GM12878 (cell line): ENCODE measurements at regions not wholly inside any gene's neighbourhood (a gene's known extent, or its start where the extent isn't known, plus 50 kb on each side); places are given as distances from the start of the nearest gene placed in this dataset.

Experiments
- ATAC-seq: fragments of 200-7000 bp; cut with Tn5 transposase; 3 replicates; pipeline ENCODE4 v1.9.1; 2020; ENCODE audit warnings: mild to moderate bottlenecking, moderate library complexity
- BruUV-seq: library from RNA; stranded (reverse); fragments of 400-500 nt; replicated peaks from 2 replicates; lab custom pipeline; 2021; lab: Mats Ljungman, UMichigan
- CTCF ChIA-PET: fragments of 300-600 bp; sonication (Branson Sonifier 250); formaldehyde crosslinking; extraction: SDS; loops from one replicate; lab custom pipeline; 2021; ENCODE audit warnings: inconsistent platforms; lab: Yijun Ruan, JAX
- POLR2A ChIA-PET: fragments of 350-600 bp; formaldehyde crosslinking; extraction: SDS; loops from one replicate; lab custom pipeline; 2021; ENCODE audit warnings: inconsistent platforms; lab: Charles Lee
- RAD21 ChIA-PET: fragments of 300-600 bp; sonication (Branson Sonifier 250); formaldehyde crosslinking; loops from one replicate; lab custom pipeline; 2023; ENCODE audit warnings: antibody characterized with exemption; ENCODE audit not compliant: unreplicated experiment; lab: Charles Lee
- SMC1A ChIA-PET: fragments of 300-600 bp; sonication (Branson Sonifier 250); formaldehyde crosslinking; loops from one replicate; lab custom pipeline; 2023; ENCODE audit not compliant: unreplicated experiment, uncharacterized antibody; lab: Charles Lee
- DNase-seq: peaks from one replicate; pipeline ENCODE4 v3.0.0-alpha.2; 2011; ENCODE audit warnings: low read depth, low spot score
- FAIRE-seq: peaks from 3 replicates; lab custom pipeline; 2011; peaks lifted over from hg19 to GRCh38; lab: Jason Lieb, UNC
- H2AFZ ChIP-seq: 2 replicates; pipeline ENCODE4 v1.6.0; 2011; ENCODE audit warnings: low read depth, low read length, control low read depth; ENCODE audit not compliant: control insufficient read depth
- H3K27ac ChIP-seq: 2 replicates; pipeline ENCODE4 v1.5.1; 2011; ENCODE audit warnings: control low read depth; ENCODE audit not compliant: control insufficient read depth, insufficient read depth
- H3K27me3 ChIP-seq, 2 experiments: replicated peaks in 1 of 2; 2 replicates each; pipeline versions ENCODE4 v1.6.0 to v1.6.1; 2011; ENCODE audit warnings: low read length in 1 of 2; ENCODE audit not compliant: control insufficient read depth in 2 of 2, insufficient read depth in 2 of 2
- H3K36me3 ChIP-seq, 2 experiments: 2 replicates each; pipeline ENCODE4 v1.5.1; 2011; ENCODE audit warnings: low read length in 1 of 2; ENCODE audit not compliant: control insufficient read depth in 2 of 2, insufficient read depth in 2 of 2
- H3K4me1 ChIP-seq: 2 replicates; pipeline ENCODE4 v1.6.1; 2011; ENCODE audit warnings: mild to moderate bottlenecking, low read length, moderate library complexity, mixed read lengths; ENCODE audit not compliant: control insufficient read depth, insufficient read depth
- H3K4me2 ChIP-seq: 2 replicates; pipeline ENCODE4 v1.6.0; 2011; ENCODE audit warnings: control low read depth; ENCODE audit not compliant: control insufficient read depth, insufficient read depth
- H3K4me3 ChIP-seq: fragments of 200-600 bp; sonication (generic); 2 replicates; pipeline ENCODE4 v1.5.1; 2016
- H3K79me2 ChIP-seq: 2 replicates; pipeline ENCODE4 v1.6.0; 2011; ENCODE audit warnings: low read length; ENCODE audit not compliant: control insufficient read depth, insufficient read depth
- H3K9ac ChIP-seq: 2 replicates; pipeline ENCODE4 v1.8.0; 2011; ENCODE audit warnings: low read length, control low read depth, mixed read lengths; ENCODE audit not compliant: control insufficient read depth, insufficient read depth
- H3K9me3 ChIP-seq: replicated peaks from 3 replicates; pipeline ENCODE4 v1.5.1; 2011; ENCODE audit warnings: mild to moderate bottlenecking, low read length; ENCODE audit not compliant: control insufficient read depth, insufficient read depth
- H4K20me1 ChIP-seq: 2 replicates; pipeline ENCODE4 v1.6.0; 2011; ENCODE audit not compliant: control insufficient read depth, insufficient read depth
- BHLHE40 ChIP-seq, 2 experiments: fragments of 450-650 bp in 1 of 2; IDR thresholded peaks; 2 replicates each; pipeline ENCODE4 v1.6.1; 2011 to 2017; ENCODE audit warnings: low read depth in 2 of 2, borderline replicate concordance in 1 of 2, improper control_type of control experiment in 1 of 2, low read length in 1 of 2, mild to moderate bottlenecking in 1 of 2
- NFIC ChIP-seq: IDR thresholded peaks from 2 replicates; pipeline ENCODE4 v1.6.1; 2012; ENCODE audit warnings: low read depth, mild to moderate bottlenecking, inconsistent platforms, low read length, moderate library complexity
- WGBS: methylation state at CpG from one replicate; pipeline ENCODE4 v1.1.6; 2016; ENCODE audit warnings: low lambda C conversion rate; ENCODE audit not compliant: insufficient replicate concordance, insufficient coverage; ENCODE audit errors: missing lambda C conversion rate; 5-methylcytosine and 5-hydroxymethylcytosine counted together
- in situ Hi-C: fragments of 300-500 bp; cut with MboI; formaldehyde crosslinking; loops from 9 replicates; pipeline ENCODE4 v1.14.3; 2018; ENCODE audit warnings: mixed read lengths
- intact Hi-C: fragments of 100-400 bp; cut with micrococcal nuclease; formaldehyde crosslinking; loops from one replicate; pipeline ENCODE4 v1.14.2; 2022; ENCODE audit not compliant: unreplicated experiment
- TF ChIP-seq, protein P1 (sequence below): fragments of 450-650 bp; formaldehyde crosslinking; IDR thresholded peaks from 2 replicates; pipeline ENCODE4 v1.4.0; 2022; ENCODE audit warnings: mild to moderate bottlenecking, moderate library complexity
- TF ChIP-seq, protein P2 (sequence below): IDR thresholded peaks from 2 replicates; pipeline ENCODE4 v1.6.1; 2011; ENCODE audit warnings: low read depth, low read length, improper control_type of control experiment, borderline replicate concordance
- TF ChIP-seq, protein P3 (sequence below): IDR thresholded peaks from 2 replicates; pipeline ENCODE4 v1.6.1; 2011; ENCODE audit warnings: mild to moderate bottlenecking, low read depth, low read length, moderate library complexity; ENCODE audit not compliant: insufficient replicate concordance

DNA sequence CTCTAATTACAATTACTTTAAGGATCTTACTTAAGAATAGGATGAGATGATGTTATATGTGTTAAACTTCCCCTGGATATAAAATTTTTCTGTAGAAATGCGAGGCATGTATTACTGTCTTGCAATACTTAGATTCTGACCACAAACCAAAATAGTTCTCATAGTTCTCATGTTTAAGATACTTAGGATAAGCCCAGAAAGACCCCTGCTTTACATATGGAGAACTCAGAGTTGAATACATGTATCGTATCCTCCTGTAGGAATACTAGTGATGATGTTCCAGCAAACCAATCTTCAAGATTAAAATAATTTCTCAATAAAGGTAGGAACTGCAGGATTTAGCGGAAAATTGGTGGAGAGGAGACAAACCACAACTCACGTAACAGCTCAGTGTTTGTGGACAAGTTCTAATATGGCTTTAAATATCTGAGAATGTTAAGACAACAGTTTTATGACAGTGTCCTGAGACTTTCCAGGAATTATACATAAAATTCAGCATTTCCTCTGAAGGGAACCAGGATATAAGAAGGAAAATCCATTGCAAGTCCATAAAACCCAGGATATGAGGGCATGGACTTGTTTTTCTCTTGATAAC lies 114.7 kb upstream of the CRY1 start:
- Histone ChIP-seq H3K36me3 (no peaks in the 10 kb centered on the region), H3K4me2 (no peak overlapping the region), H3K4me3 (no peak overlapping the region), H2AFZ (no peak overlapping the region), H3K27ac (no peak overlapping the region), H4K20me1 (no peaks in the 10 kb centered on the region), H3K27me3 (no peaks in the 10 kb centered on the region), H3K4me1 (no peaks in the 10 kb centered on the region), H3K9ac (no peak overlapping the region), H3K79me2 (no peaks in the 10 kb centered on the region)
- ChIA-PET RAD21 (no interaction called here), SMC1A (no interaction called here), POLR2A (no interaction called here)
- 48% methylated on average over 4 of the region's 4 CpGs for WGBS
- no TSS peak for BruUV-seq
- intact Hi-C loops: no loop called here
- ATAC-seq: no peak
- TF ChIP-seq, protein P1, sequence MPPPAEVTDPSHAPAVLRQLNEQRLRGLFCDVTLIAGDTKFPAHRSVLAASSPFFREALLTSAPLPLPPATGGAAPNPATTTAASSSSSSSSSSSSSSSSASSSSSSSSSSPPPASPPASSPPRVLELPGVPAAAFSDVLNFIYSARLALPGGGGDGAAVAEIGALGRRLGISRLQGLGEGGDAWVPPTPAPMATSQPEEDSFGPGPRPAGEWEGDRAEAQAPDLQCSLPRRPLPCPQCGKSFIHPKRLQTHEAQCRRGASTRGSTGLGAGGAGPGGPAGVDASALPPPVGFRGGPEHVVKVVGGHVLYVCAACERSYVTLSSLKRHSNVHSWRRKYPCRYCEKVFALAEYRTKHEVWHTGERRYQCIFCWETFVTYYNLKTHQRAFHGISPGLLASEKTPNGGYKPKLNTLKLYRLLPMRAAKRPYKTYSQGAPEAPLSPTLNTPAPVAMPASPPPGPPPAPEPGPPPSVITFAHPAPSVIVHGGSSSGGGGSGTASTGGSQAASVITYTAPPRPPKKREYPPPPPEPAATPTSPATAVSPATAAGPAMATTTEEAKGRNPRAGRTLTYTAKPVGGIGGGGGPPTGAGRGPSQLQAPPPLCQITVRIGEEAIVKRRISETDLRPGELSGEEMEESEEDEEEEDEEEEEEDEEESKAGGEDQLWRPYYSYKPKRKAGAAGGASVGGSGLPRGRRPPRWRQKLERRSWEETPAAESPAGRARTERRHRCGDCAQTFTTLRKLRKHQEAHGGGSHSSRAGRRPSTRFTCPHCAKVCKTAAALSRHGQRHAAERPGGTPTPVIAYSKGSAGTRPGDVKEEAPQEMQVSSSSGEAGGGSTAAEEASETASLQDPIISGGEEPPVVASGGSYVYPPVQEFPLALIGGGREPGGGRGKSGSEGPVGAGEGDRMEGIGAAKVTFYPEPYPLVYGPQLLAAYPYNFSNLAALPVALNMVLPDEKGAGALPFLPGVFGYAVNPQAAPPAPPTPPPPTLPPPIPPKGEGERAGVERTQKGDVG (CRISPR knock-in tag): no peak
- TF ChIP-seq, protein P2, sequence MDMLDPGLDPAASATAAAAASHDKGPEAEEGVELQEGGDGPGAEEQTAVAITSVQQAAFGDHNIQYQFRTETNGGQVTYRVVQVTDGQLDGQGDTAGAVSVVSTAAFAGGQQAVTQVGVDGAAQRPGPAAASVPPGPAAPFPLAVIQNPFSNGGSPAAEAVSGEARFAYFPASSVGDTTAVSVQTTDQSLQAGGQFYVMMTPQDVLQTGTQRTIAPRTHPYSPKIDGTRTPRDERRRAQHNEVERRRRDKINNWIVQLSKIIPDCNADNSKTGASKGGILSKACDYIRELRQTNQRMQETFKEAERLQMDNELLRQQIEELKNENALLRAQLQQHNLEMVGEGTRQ: no peak
- TF ChIP-seq NFIC: no peak
- TF ChIP-seq, protein P3, sequence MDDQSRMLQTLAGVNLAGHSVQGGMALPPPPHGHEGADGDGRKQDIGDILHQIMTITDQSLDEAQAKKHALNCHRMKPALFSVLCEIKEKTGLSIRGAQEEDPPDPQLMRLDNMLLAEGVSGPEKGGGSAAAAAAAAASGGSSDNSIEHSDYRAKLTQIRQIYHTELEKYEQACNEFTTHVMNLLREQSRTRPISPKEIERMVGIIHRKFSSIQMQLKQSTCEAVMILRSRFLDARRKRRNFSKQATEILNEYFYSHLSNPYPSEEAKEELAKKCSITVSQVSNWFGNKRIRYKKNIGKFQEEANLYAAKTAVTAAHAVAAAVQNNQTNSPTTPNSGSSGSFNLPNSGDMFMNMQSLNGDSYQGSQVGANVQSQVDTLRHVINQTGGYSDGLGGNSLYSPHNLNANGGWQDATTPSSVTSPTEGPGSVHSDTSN: no peak
- TF ChIP-seq BHLHE40 (IDR thresholded peaks at IDR 0.05; ENCODE audit: borderline replicate concordance in 1 of 2, low read depth in 2 of 2, low read length in 1 of 2): no peak
- TF ChIP-seq, all 136 proteins: peak for 0
- DNase-seq (no peak), FAIRE-seq (no peak)
- no peaks in the 10 kb centered on the region; the same call in 2 of the 3 replicates for H3K9me3 ChIP-seq
- in situ Hi-C loops: no loop called here
- CTCF ChIA-PET: no interaction called here
